GM18511 (cell line): ENCODE measurements at regions not wholly inside any gene's neighbourhood (a gene's known extent, or its start where the extent isn't known, plus 50 kb on each side); places are given as distances from the start of the nearest gene placed in this dataset.

ENCODE experiments used
- ATAC-seq: cut with Tn5 transposase; IDR thresholded peaks from one replicate; pipeline ENCODE4 v1.9.1; 2021; ENCODE audit warnings: mild to moderate bottlenecking, moderate library complexity; ENCODE audit not compliant: unreplicated experiment

DNA sequence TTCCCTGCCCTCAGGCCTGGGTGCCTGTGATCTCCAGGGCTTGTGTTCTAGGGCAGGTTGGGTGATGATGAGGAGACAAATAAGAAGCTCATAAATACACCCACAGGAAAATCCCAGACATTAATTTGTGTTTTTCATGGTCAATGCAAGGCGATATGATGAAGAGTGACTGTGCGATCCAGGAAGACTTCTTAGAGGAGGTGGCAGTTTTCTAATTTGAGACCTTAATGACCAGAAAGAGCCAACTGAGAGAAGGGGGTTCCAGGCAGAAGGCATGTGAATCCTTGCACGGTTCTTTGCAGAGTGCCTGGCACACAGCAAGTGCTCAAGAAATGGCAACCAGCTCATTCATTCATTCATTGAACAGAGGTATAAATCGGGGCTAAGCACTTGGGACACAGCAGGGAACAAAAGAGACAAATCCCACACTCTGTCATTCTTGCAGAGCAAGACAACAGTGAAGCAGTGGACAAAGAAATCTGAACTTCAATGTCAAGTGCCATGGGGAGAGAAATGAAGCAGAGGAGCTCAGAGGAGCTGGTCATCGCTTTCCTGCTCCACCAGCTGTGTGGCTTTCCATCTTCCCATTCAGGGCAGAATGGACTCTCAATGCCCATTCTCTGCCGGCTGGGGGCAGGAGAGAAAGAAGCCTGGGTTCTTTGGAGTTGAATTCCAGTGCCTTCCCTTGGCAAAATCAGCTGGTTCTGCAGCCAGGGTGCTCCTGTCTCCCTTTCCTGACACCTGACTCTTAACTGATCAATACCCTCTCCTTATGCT is 128.3 kb downstream of the AACS start:
- no peak for ATAC-seq

- ATAC-seq: no peak
Measured at GRCh38 chr12:125194163-125194773, 129.0 kb downstream of the AACS start.

- no peak for ATAC-seq
Measured at GRCh38 chr12:125194987-125195386, 129.8 kb downstream of the AACS start.

GRCh38 chr12:125197326-125197725 is 132.1 kb downstream of the AACS start:
- no peak for ATAC-seq

- no peak for ATAC-seq
Measured at GRCh38 chr12:125198652-125199051, 133.4 kb downstream of the AACS start.

- no peak for ATAC-seq
Measured at GRCh38 chr12:125201090-125201489, 135.9 kb downstream of the AACS start.

DNA sequence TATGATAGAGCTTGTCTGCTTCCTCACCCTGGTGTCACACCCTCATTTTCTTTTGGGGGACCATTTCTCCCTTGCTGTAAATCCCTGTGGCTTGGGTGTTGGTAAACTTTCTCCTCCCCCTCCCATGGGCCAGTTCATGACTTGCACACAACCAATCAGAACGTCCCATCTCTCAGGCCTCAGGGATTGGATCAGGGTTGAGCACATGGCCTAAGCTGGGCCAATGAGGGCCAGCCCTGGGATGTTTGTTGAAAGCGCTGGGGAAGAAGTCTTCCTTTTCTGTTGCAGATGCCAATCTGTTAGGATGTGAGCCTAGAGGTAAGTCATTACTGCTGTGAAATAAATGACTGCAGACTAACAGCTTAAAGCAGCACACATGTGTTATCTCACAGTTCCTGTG is 136.7 kb downstream of the AACS start:
- ATAC-seq: no peak

DNA sequence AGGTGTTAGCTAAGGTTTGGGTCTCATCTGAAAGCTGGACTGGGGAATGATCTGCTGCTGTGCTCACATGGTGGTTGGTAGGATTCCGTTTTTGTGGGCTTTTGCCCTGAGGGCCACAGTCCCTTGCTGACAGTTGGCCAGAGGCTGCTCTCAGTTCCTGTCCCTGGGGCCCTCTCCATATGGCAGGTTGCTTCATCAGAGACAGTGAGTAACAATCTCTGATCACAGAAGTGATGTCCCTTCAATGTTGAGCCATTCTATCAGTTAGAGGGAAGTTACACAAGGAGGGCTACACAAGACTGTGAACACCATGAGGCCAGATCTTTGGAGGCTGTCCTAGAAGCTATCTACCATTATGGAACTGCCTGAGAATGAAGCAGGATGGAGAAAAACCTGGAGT is 137.2 kb downstream of the AACS start:
- ATAC-seq: no peak

DNA sequence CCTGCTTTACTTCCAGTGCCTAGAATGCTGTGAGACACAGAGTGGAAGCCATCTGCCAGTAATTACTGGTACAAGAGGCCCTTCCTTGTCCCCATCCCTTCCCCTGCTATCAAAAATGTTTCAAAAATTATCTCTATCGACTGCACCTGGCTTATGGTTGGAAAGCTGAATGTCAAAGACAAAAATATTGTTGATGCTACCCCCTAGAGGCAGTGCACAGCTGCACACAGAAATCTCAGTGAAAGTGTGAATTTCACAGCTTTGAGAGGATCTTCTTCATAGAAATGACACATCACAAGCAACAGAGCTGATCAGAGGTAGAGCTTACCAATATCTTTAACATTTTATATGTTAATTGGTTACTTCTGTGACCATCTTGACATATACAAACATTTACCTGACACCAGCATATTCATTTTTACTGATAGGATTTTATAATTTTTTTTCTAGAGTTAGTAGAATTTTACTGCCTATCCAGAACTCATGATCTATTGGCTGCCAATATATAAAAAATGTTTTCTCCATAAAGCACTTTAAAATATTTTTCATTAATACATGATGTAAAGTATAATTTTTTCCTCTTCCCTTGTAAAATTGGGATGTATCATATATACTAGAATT is 138.0 kb downstream of the AACS start:
- ATAC-seq: peak; percentile 72

- ATAC-seq: no peak
Measured at GRCh38 chr12:125205386-125205785, 140.2 kb downstream of the AACS start.

- no peak for ATAC-seq
Measured at GRCh38 chr12:125206711-125207110, 141.5 kb downstream of the AACS start.

GRCh38 chr12:125208334-125208733 is 143.1 kb downstream of the AACS start:
- no peak for ATAC-seq

GRCh38 chr12:125208942-125209341 is 143.7 kb downstream of the AACS start:
- no peak for ATAC-seq

GRCh38 chr12:125210104-125210755 is 145.0 kb downstream of the AACS start:
- ATAC-seq: no peak

DNA sequence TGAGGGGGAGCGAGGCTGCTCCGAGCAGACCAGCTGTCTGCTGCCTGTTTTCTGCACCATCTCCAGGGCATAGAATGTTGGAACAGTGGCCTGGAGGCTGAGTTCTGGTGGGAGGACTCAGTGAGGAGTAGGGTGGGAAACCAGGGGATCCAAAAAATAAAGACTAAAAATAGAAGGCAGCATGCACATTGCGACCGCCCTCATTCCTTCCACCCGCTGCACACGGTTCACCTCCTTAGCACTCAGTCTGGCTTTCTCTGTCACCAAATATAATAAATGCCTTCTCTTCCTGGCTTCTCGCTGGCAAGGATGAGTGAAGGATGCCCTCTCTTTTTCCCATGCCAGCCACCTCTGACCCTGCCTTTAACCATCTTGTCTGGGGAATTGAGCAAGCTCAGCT is 146.2 kb downstream of the AACS start:
- no peak for ATAC-seq

DNA sequence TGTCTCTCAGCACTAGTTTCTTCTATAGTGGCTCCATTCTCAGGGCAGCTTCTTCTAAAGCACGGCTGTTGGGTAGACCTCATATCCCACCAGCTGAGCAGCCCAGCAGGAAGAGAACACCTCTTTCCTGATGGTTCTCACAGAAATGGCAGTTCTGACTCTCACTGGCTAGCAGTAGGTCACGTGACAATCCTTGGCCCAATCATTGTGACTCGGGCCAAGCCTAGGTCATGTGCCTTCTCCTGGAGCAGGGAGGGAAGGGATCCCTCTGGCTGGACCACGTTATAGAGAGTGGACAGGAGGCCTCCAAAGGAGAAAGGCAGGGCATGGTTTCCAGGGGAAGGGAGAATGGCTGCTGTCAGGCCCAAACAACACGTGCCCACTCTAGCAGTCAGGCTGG is 149.1 kb downstream of the AACS start:
- no peak for ATAC-seq

DNA sequence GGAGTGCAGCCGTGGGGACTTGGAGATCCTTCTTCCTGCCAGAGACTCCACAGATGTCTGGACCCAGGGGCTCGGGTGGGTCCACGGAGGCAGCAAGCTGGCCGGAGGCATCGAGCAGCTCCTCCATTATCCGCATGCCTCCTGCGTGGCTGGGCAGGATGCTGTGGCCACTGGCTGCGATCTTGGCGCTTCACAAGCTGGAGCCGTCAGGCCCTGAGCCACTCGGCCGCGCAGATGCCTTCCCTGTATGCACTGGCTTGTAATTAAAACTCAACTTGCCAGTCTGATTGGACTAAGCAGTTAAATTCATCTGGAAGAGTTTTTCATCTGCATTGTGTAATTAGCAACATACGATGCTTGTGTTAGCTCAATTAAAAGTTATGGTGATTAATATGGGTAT is 151.5 kb downstream of the AACS start:
- ATAC-seq: no peak

DNA sequence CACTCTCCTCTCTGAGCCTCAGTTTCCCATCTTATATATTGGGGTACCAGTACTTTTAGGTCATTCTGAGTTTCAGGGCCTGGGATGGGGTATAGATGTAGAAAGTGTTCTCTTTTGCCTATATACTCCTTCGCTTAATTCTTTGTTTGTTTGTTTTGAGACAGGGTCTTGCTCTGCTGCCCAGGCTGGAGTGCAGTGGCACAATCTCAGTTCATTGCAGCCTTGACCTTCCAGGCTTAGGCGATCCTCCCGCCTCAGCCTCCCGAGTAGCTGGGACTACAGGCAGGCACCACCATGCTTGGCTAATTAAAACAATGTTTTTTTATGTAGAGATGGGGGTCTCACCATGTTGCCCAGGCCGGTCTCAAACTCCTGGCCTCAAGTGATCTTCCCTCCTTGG is 152.1 kb downstream of the AACS start:
- no peak for ATAC-seq

- ATAC-seq: no peak
Measured at GRCh38 chr12:125218952-125219351, 153.7 kb downstream of the AACS start.

GRCh38 chr12:125220404-125221273 is 155.4 kb downstream of the AACS start:
- no peak for ATAC-seq

GRCh38 chr12:125221602-125222001 is 156.4 kb downstream of the AACS start:
- ATAC-seq: no peak
